Tibial nerve (tissue), 3 donors: ENCODE measurements at regions not wholly inside any gene's neighbourhood (a gene's known extent, or its start where the extent isn't known, plus 50 kb on each side); places are given as distances from the start of the nearest gene placed in this dataset.

Source experiments
- CTCF ChIP-seq, 5 experiments: fragments of 200-600 bp in 3 of 5; fragments of 450-650 bp in 2 of 5; sonication (generic) in 3 of 5; IDR thresholded peaks; one replicate each; pipeline ENCODE4 v1.5.1; 2016 to 2019; ENCODE audit warnings: antibody characterized with exemption in 5 of 5, mild to moderate bottlenecking in 3 of 5, moderate library complexity in 2 of 5
- POLR2A ChIP-seq, 2 donors: fragments of 450-650 bp; IDR thresholded peaks; one replicate each; pipeline ENCODE4 v1.6.1; 2017; ENCODE audit warnings: antibody characterized with exemption in 2 of 2, mild to moderate bottlenecking in 2 of 2, moderate library complexity in 2 of 2

DNA sequence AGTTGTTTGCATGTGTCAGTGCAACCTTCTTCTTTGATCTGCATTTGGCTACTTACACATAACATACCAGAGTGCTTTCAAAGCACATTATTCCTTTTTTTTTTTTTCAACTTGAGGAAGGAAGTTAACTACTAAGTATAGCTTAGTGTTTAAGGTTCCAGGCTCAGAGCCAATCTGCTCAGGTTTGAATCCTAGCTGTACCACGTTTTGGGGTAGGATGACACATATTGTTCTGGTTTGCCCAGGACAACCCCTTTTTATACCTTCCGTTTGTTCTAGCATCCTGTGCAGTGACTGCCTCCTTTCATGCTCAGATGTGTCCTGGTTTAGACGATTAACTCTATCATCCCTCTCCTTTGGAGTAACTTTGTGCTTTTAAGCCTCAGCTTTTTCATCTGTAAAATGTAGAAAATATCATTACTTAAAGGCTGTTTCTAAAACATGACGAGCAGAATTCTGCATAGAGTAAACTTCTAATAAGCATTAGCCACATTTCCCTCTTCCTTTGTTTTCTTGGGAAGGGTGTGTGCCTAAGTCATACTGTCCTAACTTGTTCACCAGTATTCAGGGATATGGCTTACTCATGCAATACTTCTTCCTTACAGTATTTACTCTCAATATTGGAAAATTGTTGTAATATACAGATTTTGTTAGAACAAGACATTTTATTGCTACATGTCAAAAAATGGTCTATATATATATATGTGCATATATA, 281.3 kb downstream of the C4orf33 start:
- no peak for TF ChIP-seq CTCF (IDR thresholded peaks at IDR 0.05)
- TF ChIP-seq POLR2A (IDR thresholded peaks at IDR 0.05) = no peak
